GM23248 (cell line): ENCODE measurements at regions not wholly inside any gene's neighbourhood (a gene's known extent, or its start where the extent isn't known, plus 50 kb on each side); places are given as distances from the start of the nearest gene placed in this dataset.

Experiments used
- DNase-seq: peaks from one replicate; pipeline ENCODE4 v3.0.0-alpha.2; 2015
- H2AFZ ChIP-seq: fragments of 200-600 bp; sonication (generic); 2 replicates; pipeline ENCODE4 v1.6.1; 2016; ENCODE audit warnings: antibody characterized with exemption
- H3F3A ChIP-seq: fragments of 200-600 bp; sonication (generic); 2 replicates; pipeline ENCODE4 v1.6.1; 2016; ENCODE audit warnings: mild to moderate bottlenecking, antibody characterized with exemption, mixed run types; ENCODE audit not compliant: insufficient read depth
- H3K27ac ChIP-seq: fragments of 200-600 bp; sonication (generic); 2 replicates; pipeline ENCODE4 v1.5.1; 2016; ENCODE audit warnings: mild to moderate bottlenecking
- H3K27me3 ChIP-seq: fragments of 200-600 bp; sonication (generic); replicated peaks from 2 replicates; pipeline ENCODE4 v1.6.1; 2016; ENCODE audit warnings: mild to moderate bottlenecking; ENCODE audit not compliant: insufficient read depth
- H3K36me3 ChIP-seq: fragments of 200-600 bp; sonication (generic); 2 replicates; pipeline ENCODE4 v1.6.1; 2016; ENCODE audit warnings: low read depth, mild to moderate bottlenecking
- H3K4me1 ChIP-seq: fragments of 200-600 bp; sonication (generic); 2 replicates; pipeline ENCODE4 v1.6.1; 2016; ENCODE audit warnings: mild to moderate bottlenecking; ENCODE audit not compliant: insufficient read depth
- H3K4me2 ChIP-seq: fragments of 200-600 bp; sonication (generic); one replicate; pipeline ENCODE4 v1.6.1; 2016; ENCODE audit warnings: mild to moderate bottlenecking; ENCODE audit not compliant: unreplicated experiment
- H3K4me3 ChIP-seq: fragments of 200-600 bp; sonication (generic); 2 replicates; pipeline ENCODE4 v1.5.1; 2016; ENCODE audit warnings: mild to moderate bottlenecking
- H3K79me2 ChIP-seq: fragments of 200-600 bp; sonication (generic); 2 replicates; pipeline ENCODE4 v1.6.1; 2016; ENCODE audit warnings: mild to moderate bottlenecking; ENCODE audit not compliant: insufficient read depth
- H3K9ac ChIP-seq: fragments of 200-600 bp; sonication (generic); 2 replicates; pipeline ENCODE4 v1.6.1; 2016; ENCODE audit warnings: mild to moderate bottlenecking
- H3K9me2 ChIP-seq: fragments of 200-600 bp; sonication (generic); 2 replicates; pipeline ENCODE4 v1.6.1; 2016; ENCODE audit warnings: mixed run types, mild to moderate bottlenecking, moderate library complexity; ENCODE audit not compliant: insufficient read depth
- H3K9me3 ChIP-seq: fragments of 200-600 bp; sonication (generic); one replicate; pipeline ENCODE4 v1.6.1; 2017; ENCODE audit warnings: low read depth
- H4K20me1 ChIP-seq: fragments of 200-600 bp; sonication (generic); 2 replicates; pipeline ENCODE4 v1.6.0; 2016; ENCODE audit not compliant: insufficient read depth
- EZH2 ChIP-seq: fragments of 200-600 bp; sonication (generic); IDR thresholded peaks from 2 replicates; pipeline ENCODE4 v1.6.1; 2018; ENCODE audit warnings: antibody characterized with exemption, mild to moderate bottlenecking; ENCODE audit not compliant: insufficient read depth, poor library complexity, severe bottlenecking
- EZH2phosphoT487 ChIP-seq: fragments of 200-600 bp; sonication (generic); IDR thresholded peaks from 2 replicates; pipeline ENCODE4 v1.6.1; 2018; ENCODE audit warnings: antibody characterized with exemption, moderate library complexity, mild to moderate bottlenecking, low read depth; ENCODE audit not compliant: insufficient read depth
- WGBS, 2 experiments: methylation state at CpG; one replicate each; pipeline ENCODE4 v1.1.6; 2015 to 2017; ENCODE audit warnings: low lambda C conversion rate in 2 of 2, low coverage in 1 of 2; ENCODE audit errors: missing lambda C conversion rate in 2 of 2; 5-methylcytosine and 5-hydroxymethylcytosine counted together
- in situ Hi-C: fragments of 300-500 bp; cut with MboI; formaldehyde crosslinking; loops from 2 replicates; pipeline ENCODE4 v1.15.0; 2020

DNA sequence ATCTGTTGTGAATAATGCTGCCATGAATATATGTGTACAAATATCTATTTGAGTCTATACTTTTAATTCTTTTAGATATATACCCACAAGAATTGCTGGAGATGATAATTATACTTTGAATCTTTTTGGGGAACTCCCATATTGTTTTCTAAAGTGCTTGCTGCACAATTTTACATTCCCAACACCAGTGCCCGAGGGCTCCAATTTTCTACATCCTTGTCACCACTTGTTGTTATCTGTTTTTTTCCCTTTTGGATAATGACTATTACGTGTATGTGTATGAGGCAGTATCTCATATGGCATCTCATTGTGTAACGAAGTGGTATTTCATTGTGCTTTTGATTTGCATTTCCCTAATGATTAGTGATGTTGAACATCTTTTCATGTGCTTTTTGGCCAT is 127.1 kb downstream of the SUDS3 start:
- H3F3A ChIP-seq, result no peaks in the 10 kb centered on the region
- H3K27ac ChIP-seq, result no peak overlapping the region
- DNase-seq, result no peak
- H3K36me3 ChIP-seq, result no peaks in the 10 kb centered on the region
- H2AFZ ChIP-seq, result no peak overlapping the region
- H3K9me2 ChIP-seq, result no peaks in the 10 kb centered on the region
- no peak overlapping the region for H3K4me2 ChIP-seq
- WGBS, 2 experiments, result 7 to 8% methylated on average over 3 of the region's 3 CpGs
- H3K79me2 ChIP-seq, result no peaks in the 10 kb centered on the region
- in situ Hi-C loops, result no loop called here
- H3K4me1 ChIP-seq, result no peaks in the 10 kb centered on the region
- H3K9me3 ChIP-seq, result no peaks in the 10 kb centered on the region
- H4K20me1 ChIP-seq, result no peaks in the 10 kb centered on the region
- H3K4me3 ChIP-seq, result no peak overlapping the region
- H3K9ac ChIP-seq, result no peak overlapping the region
- TF ChIP-seq EZH2phosphoT487 (no peak), EZH2 (no peak)
- H3K27me3 ChIP-seq, result no peaks in the 10 kb centered on the region

GRCh38 chr12:118512669-118513068 is 136.3 kb downstream of the SUDS3 start:
- no peaks in the 10 kb centered on the region for H3K9me2 ChIP-seq
- no peak overlapping the region for H2AFZ ChIP-seq
- no peak overlapping the region for H3K4me3 ChIP-seq
- H3K9me3 ChIP-seq, result no peaks in the 10 kb centered on the region
- 32 to 40% methylated on average over 5 of the region's 5 CpGs for WGBS, 2 experiments
- H3K4me2 ChIP-seq, result no peak overlapping the region
- no peaks in the 10 kb centered on the region for H4K20me1 ChIP-seq
- H3K9ac ChIP-seq, result no peak overlapping the region
- H3K27ac ChIP-seq, result no peak overlapping the region
- H3K79me2 ChIP-seq, result no peaks in the 10 kb centered on the region
- no peak for TF ChIP-seq EZH2
- no peak for TF ChIP-seq EZH2phosphoT487
- no peaks in the 10 kb centered on the region for H3K4me1 ChIP-seq
- H3K27me3 ChIP-seq, result no peaks in the 10 kb centered on the region
- H3K36me3 ChIP-seq, result no peaks in the 10 kb centered on the region
- in situ Hi-C loops, result no loop called here
- DNase-seq, result no peak
- H3F3A ChIP-seq, result no peaks in the 10 kb centered on the region

- WGBS, 2 experiments, result 14 to 18% methylated on average over 4 of the region's 4 CpGs
These were observed 137.3 kb downstream of the SUDS3 start for GRCh38 chr12:118513611-118514010.

GRCh38 chr12:118514297-118514696 is 137.9 kb downstream of the SUDS3 start:
- Histone ChIP-seq H4K20me1 (no peaks in the 10 kb centered on the region), H3K4me3 (no peak overlapping the region)

More at GRCh38 chr12:118513611-118514010, 137.3 kb downstream of the SUDS3 start:
- H3K9me3 ChIP-seq, result no peaks in the 10 kb centered on the region
- TF ChIP-seq EZH2 (no peak), EZH2phosphoT487 (no peak)
- H3K36me3 ChIP-seq, result no peaks in the 10 kb centered on the region
- H3K79me2 ChIP-seq, result no peaks in the 10 kb centered on the region
- no peaks in the 10 kb centered on the region for H3K9me2 ChIP-seq
- no peak overlapping the region for H3K27ac ChIP-seq
- in situ Hi-C loops, result no loop called here
- no peaks in the 10 kb centered on the region for H4K20me1 ChIP-seq
- DNase-seq, result no peak
- no peak overlapping the region for H2AFZ ChIP-seq
- H3F3A ChIP-seq, result no peaks in the 10 kb centered on the region
- H3K4me1 ChIP-seq, result no peaks in the 10 kb centered on the region
- H3K27me3 ChIP-seq, result no peaks in the 10 kb centered on the region
- no peak overlapping the region for H3K4me3 ChIP-seq
- H3K4me2 ChIP-seq, result no peak overlapping the region
- no peak overlapping the region for H3K9ac ChIP-seq

More at GRCh38 chr12:118514297-118514696, 137.9 kb downstream of the SUDS3 start:
- Histone ChIP-seq H3K9ac (no peak overlapping the region), H3K79me2 (no peaks in the 10 kb centered on the region), H3K9me2 (no peaks in the 10 kb centered on the region), H3F3A (no peaks in the 10 kb centered on the region), H2AFZ (no peak overlapping the region), H3K9me3 (no peaks in the 10 kb centered on the region), H3K4me2 (no peak overlapping the region), H3K27ac (no peak overlapping the region), H3K27me3 (no peaks in the 10 kb centered on the region), H3K4me1 (no peaks in the 10 kb centered on the region), H3K36me3 (no peaks in the 10 kb centered on the region)
- in situ Hi-C loops, result no loop called here
- no peak for TF ChIP-seq EZH2phosphoT487
- no peak for TF ChIP-seq EZH2
- 37 to 38% methylated on average over 3 of the region's 3 CpGs for WGBS, 2 experiments
- DNase-seq, result no peak
